DOHH2 (cell line): ENCODE measurements at regions not wholly inside any gene's neighbourhood (a gene's known extent, or its start where the extent isn't known, plus 50 kb on each side); places are given as distances from the start of the nearest gene placed in this dataset.

Experiments
- H3F3A ChIP-seq: fragments of 200-600 bp; sonication (generic), shearing (Covaris generic); 2 replicates; pipeline ENCODE4 v1.6.0; 2016; ENCODE audit warnings: antibody characterized with exemption, mild to moderate bottlenecking; ENCODE audit not compliant: control insufficient read depth, insufficient read depth
- H3K27ac ChIP-seq: fragments of 200-600 bp; sonication (generic); 2 replicates; pipeline ENCODE4 v1.5.1; 2014; ENCODE audit warnings: low read depth, mild to moderate bottlenecking, low read length, moderate library complexity
- H3K27me3 ChIP-seq: fragments of 200-600 bp; sonication (generic); 2 replicates; pipeline ENCODE4 v1.6.1; 2014; ENCODE audit warnings: mild to moderate bottlenecking, low read length, mixed read lengths; ENCODE audit not compliant: control insufficient read depth
- H3K36me3 ChIP-seq: fragments of 200-600 bp; sonication (generic); 2 replicates; pipeline ENCODE4 v1.6.1; 2014; ENCODE audit warnings: mild to moderate bottlenecking, low read length, moderate library complexity, mixed read lengths; ENCODE audit not compliant: control insufficient read depth
- H3K4me1 ChIP-seq: fragments of 200-600 bp; sonication (generic); 2 replicates; pipeline ENCODE4 v1.6.1; 2014; ENCODE audit warnings: mild to moderate bottlenecking, low read length, mixed read lengths; ENCODE audit not compliant: control insufficient read depth
- H3K4me2 ChIP-seq: fragments of 200-600 bp; sonication (generic); 2 replicates; pipeline ENCODE4 v1.6.0; 2014; ENCODE audit warnings: mild to moderate bottlenecking, low read length, moderate library complexity
- H3K4me3 ChIP-seq: fragments of 200-600 bp; sonication (generic); 2 replicates; pipeline ENCODE4 v1.5.1; 2014; ENCODE audit warnings: mild to moderate bottlenecking, low read length, mixed read lengths
- H3K79me2 ChIP-seq: fragments of 200-600 bp; sonication (generic); 2 replicates; pipeline ENCODE4 v1.6.1; 2014; ENCODE audit warnings: mild to moderate bottlenecking, low read length, mixed read lengths; ENCODE audit not compliant: control insufficient read depth
- H3K9me2 ChIP-seq: fragments of 200-600 bp; sonication (generic); replicated peaks from 2 replicates; pipeline ENCODE4 v1.6.1; 2014; ENCODE audit warnings: mild to moderate bottlenecking, low read length, mixed read lengths; ENCODE audit not compliant: control insufficient read depth
- H3K9me3 ChIP-seq: fragments of 200-600 bp; sonication (generic); 2 replicates; pipeline ENCODE4 v1.6.1; 2014; ENCODE audit warnings: antibody characterized with exemption, low read length, mixed read lengths; ENCODE audit not compliant: control insufficient read depth, insufficient read depth
- H4K20me1 ChIP-seq: fragments of 200-600 bp; sonication (generic); 2 replicates; pipeline ENCODE4 v1.6.0; 2014; ENCODE audit warnings: low read depth, mild to moderate bottlenecking, antibody characterized with exemption, low read length, moderate library complexity; ENCODE audit not compliant: control insufficient read depth, insufficient read depth
- EZH2phosphoT487 ChIP-seq: fragments of 200-600 bp; sonication (generic); IDR thresholded peaks from 2 replicates; pipeline ENCODE4 v1.6.1; 2017; ENCODE audit warnings: borderline replicate concordance, mild to moderate bottlenecking, antibody characterized with exemption, low read length, moderate library complexity, mixed read lengths
- TF ChIP-seq, protein P1 (sequence below): fragments of 200-600 bp; sonication (generic); IDR thresholded peaks from one replicate; pipeline ENCODE4 v1.5.1; 2014; ENCODE audit warnings: antibody characterized with exemption, mild to moderate bottlenecking, low read depth, low read length; ENCODE audit not compliant: poor library complexity, severe bottlenecking

DNA sequence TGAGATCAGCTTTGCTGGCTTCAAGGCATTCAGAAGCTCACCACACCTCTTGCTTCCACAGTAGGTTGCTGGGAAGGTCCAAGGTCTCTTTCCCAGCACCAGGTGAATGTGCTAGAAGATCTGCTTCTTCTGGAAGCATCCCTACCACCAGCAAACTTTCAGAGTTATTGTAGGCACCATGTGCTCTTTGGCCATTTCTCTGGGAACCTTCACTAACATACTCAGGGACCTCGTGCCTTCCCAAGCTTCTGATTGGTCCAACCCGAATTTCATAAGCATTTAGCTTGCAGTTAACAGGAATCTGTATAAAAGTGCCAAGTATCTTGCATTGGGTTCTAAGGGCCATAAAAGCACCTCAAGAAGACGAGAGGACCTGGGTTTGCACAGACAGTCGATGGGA is 86.5 kb upstream of the ARL4C start:
- no peaks in the 10 kb centered on the region for H3K27me3 ChIP-seq
- no peaks in the 10 kb centered on the region for H3K9me2 ChIP-seq
- H4K20me1 ChIP-seq = no peaks in the 10 kb centered on the region
- no peak overlapping the region for H3K4me2 ChIP-seq
- no peak overlapping the region for H3K4me3 ChIP-seq
- no peak overlapping the region for H3K27ac ChIP-seq
- TF ChIP-seq, protein P1, sequence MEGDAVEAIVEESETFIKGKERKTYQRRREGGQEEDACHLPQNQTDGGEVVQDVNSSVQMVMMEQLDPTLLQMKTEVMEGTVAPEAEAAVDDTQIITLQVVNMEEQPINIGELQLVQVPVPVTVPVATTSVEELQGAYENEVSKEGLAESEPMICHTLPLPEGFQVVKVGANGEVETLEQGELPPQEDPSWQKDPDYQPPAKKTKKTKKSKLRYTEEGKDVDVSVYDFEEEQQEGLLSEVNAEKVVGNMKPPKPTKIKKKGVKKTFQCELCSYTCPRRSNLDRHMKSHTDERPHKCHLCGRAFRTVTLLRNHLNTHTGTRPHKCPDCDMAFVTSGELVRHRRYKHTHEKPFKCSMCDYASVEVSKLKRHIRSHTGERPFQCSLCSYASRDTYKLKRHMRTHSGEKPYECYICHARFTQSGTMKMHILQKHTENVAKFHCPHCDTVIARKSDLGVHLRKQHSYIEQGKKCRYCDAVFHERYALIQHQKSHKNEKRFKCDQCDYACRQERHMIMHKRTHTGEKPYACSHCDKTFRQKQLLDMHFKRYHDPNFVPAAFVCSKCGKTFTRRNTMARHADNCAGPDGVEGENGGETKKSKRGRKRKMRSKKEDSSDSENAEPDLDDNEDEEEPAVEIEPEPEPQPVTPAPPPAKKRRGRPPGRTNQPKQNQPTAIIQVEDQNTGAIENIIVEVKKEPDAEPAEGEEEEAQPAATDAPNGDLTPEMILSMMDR = no peak
- no peak for TF ChIP-seq EZH2phosphoT487
- H3K36me3 ChIP-seq = no peaks in the 10 kb centered on the region
- no peaks in the 10 kb centered on the region for H3K9me3 ChIP-seq
- H3K4me1 ChIP-seq = peaks cover 18% of the 10 kb centered on the region
- no peaks in the 10 kb centered on the region for H3F3A ChIP-seq
- H3K79me2 ChIP-seq = no peaks in the 10 kb centered on the region

- Histone ChIP-seq H4K20me1 (no peaks in the 10 kb centered on the region), H3F3A (no peaks in the 10 kb centered on the region), H3K4me3 (no peak overlapping the region), H3K79me2 (no peaks in the 10 kb centered on the region), H3K27ac (no peak overlapping the region), H3K36me3 (no peaks in the 10 kb centered on the region), H3K4me2 (no peak overlapping the region), H3K27me3 (no peaks in the 10 kb centered on the region), H3K9me3 (no peaks in the 10 kb centered on the region), H3K9me2 (no peaks in the 10 kb centered on the region), H3K4me1 (peaks cover 36% of the 10 kb centered on the region)
- TF ChIP-seq, protein P1 = no peak
- no peak for TF ChIP-seq EZH2phosphoT487
These were observed 83.8 kb upstream of the ARL4C start for GRCh38 chr2:234580686-234581085.

DNA sequence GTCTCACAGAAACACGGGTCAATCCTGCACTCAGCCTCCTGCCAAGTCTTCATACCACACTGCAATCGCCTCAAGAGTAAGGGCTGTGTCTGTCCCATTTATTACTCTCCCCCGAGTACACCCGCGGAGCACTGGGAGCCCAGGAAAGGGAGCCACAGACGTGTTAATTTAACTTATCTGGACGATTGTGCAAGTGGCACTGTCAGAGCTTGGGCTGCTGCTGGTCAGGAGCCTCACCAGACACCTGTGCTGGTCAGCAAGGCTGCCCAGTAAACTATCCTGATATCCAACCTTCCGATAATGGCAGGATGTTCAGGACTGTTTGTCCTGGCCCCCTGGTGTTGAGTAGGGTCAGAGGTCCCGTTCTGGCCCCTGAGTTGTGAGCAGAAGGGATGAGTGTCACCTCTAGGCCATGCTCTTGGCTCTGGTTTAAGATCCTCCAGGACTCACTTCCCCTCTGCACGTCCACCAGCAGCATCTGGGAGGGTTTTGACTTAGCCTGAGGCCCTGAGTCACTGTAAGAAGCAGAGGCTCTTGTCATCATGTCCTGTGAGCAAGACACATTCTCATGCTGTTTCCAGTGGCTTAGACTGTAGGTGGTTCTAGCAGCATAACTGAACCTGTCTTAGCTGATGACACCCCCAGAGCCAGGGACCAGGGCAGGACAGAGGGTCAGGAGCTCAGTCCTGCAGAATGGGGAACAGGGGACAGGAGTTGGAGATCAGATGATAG is 82.5 kb upstream of the ARL4C start:
- Histone ChIP-seq H3F3A (peaks cover 2% of the 10 kb centered on the region), H4K20me1 (no peaks in the 10 kb centered on the region), H3K4me3 (no peak overlapping the region), H3K4me2 (no peak overlapping the region), H3K4me1 (peaks cover 41% of the 10 kb centered on the region), H3K9me2 (no peaks in the 10 kb centered on the region), H3K27me3 (no peaks in the 10 kb centered on the region), H3K79me2 (no peaks in the 10 kb centered on the region), H3K27ac (no peak overlapping the region), H3K36me3 (no peaks in the 10 kb centered on the region), H3K9me3 (no peaks in the 10 kb centered on the region)
- no peak for TF ChIP-seq EZH2phosphoT487
- TF ChIP-seq, protein P1 = no peak
